TTC549 (cell line): ENCODE measurements at regions not wholly inside any gene's neighbourhood (a gene's known extent, or its start where the extent isn't known, plus 50 kb on each side); places are given as distances from the start of the nearest gene placed in this dataset.

Source experiments
- FAIRE-seq: peaks from 2 replicates; lab custom pipeline; 2012; peaks lifted over from hg19 to GRCh38; lab: Jason Lieb, UNC

DNA sequence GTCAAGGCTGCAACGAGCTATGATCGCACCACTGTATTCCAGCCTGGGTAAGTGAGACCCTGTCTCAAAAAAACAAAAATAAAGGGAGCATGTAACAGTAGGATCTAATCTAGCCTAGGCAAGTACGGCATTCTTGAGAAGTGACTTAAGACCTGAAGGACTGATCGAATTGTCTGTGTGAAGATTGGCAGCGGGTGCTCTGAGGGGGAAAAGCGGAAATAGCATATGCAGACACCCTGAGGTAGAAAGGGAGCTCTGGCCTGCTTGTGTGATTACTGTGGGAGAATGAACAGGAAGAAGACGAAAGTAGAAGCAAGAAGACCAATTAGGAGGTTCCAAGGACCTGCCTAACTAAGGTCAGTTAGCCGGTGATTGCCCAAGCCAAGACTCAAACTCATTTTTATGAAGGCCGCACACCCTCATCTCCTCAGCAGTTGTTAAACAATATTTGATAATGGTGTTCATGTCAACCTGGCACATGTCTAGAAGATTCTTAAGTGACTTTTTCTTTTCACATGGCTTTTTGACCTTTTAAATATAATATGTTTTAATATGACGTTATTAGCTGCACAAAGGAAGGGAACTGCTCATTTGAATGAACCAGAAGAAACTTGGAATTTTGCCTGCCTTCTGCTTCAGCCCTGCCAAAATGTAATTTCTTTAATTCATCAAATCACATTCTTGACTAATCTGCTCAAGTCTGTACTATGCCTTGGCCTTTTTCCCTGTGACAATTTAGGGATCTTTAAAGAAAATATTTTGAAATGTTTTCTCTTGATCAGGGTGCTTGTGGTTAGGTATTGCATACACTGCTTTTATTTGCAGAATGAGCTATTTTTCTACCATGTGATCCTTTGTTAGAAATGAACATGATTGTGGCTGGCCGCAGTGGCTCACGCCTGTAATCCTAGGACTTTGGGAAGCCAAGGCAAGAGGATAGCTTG, 289.2 kb upstream of the DMRT1 start:
- no peak for FAIRE-seq

DNA sequence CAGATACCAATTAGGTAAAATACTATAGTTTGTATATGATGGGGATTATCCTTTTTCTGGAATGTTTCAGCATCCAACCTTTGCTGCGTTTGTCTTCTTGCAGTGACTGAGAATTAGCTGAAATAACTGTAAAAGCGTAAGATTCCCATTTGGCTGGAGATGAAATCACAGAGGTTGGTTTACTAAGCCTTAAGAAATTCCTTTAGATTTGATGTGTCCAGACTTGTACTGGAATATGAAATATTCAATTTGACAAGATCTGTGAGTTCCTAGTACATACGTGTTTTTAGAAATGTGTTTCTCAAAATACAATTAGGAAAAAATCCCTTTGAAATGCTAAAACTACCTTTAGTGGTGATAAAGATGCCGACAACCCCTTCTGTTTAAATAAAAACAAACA, 286.0 kb upstream of the DMRT1 start:
- FAIRE-seq = no peak

DNA sequence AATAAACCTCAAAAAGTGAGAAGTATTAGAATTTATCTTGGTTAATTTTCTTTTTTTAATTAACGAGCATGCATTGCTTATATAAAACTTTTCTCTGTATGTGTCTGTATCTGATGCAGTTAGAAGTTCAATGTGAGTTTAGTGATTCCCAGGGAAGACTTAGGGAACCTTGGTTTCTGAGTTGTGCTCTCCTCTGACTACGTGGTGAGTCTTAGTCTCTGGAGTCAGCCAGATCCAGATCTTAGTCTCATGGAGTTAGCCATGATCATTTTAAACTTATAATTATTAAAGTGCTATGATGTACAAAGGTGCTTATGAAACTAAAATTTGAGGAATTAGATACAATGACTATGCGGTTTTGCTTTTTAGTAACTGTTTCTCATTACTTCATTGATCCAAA, 285.3 kb upstream of the DMRT1 start:
- FAIRE-seq = no peak

DNA sequence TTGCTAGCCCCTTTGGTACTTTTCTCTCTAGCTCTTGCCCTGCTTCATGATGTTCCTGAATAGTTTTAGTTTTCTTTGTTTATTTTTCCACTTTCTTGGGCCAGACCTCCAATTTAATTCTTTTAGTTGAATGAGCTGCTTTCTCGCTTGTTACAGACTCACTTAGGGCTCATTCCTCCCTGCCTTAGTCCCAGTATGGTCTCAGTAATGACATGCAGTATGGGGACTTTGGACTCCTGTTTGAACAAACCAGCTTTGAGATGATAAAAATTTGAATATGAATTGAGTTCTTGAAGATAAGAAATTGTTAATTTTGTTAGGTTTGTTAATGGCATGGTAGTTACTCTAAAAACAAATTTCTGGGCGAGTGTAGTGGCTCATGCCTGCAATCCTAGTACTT, 284.8 kb upstream of the DMRT1 start:
- no peak for FAIRE-seq

DNA sequence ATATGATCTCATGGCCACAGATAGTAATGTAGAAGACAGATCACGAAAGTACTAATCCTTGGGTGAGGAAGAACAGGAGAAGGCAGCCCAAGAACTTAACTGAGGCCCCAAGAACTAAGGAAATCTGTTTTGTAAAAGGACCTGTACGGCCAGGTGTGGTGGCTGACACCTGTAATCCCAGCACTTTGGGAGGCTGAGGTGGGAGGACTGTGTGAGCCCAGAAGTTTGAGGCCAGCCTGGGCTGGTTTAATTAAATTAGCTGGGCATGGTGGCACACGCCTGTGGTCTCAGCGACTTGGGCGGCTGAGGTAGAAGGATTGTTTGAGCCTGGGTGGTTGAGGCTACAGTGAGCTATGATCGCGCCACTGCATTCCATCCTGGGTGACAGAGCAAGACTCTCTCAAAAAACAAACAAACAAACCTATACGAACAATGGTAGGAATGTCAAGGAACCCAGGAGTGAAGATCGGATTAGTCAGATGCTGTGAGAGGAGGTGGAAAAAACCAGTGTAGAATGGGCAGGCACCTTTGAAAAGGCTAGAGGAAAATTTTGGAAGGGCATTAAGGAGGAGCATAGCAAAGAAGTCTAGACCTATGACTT, 283.8 kb upstream of the DMRT1 start:
- no peak for FAIRE-seq

DNA sequence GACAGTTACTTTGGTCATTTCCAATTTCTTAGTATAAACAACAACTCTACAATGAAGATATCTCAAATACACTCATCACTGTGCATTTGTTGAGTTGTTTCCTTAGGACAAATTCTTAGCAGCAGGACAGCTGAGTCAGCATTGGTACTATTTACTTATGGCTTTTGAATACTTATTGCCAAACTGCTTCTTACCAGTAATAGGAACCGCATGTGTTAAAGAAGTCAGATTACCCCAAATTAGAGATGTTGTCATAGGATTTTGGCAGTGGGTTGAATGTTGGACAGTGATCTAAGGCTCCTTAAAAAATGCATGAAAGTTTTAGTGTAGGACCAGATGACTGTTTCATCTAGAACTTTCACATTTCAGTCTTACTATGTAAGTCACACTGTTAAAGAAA, 280.1 kb upstream of the DMRT1 start:
- no peak for FAIRE-seq

DNA sequence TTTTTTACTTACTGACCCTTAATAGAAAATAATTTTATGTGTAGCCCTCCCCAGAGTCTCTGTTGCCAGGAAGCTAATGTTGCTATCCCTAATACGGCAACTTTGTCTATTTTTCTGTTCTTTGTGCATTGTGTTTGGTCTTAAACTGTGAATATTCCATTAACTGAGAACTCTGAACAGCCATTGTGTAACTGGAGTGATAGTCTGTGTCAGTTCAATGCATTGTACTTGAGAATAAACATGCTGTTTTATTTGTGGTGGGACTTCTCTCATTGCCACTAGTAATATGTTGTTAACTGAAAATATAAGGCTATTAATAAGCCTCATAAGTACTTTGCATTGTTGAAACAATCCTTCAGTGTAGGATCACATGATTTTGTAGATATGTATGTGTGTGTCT, 278.3 kb upstream of the DMRT1 start:
- no peak for FAIRE-seq

DNA sequence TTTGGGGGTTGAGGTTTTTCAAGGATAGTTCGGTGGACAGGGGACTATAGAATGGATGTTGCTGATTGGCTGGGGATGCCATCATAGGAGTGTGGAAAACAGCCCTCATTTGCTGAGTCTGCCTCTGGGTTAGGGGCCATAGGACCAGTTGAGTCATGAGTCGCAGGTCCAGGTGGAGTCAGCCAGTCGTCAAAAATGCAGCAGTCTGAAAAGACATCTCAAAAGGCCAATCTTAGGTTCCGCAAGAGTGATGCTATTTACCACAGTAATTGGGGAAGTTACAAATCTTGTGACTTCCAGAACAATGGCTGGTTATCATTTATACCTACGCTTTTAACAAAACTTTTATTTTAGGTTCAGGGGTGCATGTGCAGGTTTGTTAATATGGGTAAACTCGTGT, 276.0 kb upstream of the DMRT1 start:
- FAIRE-seq = no peak

DNA sequence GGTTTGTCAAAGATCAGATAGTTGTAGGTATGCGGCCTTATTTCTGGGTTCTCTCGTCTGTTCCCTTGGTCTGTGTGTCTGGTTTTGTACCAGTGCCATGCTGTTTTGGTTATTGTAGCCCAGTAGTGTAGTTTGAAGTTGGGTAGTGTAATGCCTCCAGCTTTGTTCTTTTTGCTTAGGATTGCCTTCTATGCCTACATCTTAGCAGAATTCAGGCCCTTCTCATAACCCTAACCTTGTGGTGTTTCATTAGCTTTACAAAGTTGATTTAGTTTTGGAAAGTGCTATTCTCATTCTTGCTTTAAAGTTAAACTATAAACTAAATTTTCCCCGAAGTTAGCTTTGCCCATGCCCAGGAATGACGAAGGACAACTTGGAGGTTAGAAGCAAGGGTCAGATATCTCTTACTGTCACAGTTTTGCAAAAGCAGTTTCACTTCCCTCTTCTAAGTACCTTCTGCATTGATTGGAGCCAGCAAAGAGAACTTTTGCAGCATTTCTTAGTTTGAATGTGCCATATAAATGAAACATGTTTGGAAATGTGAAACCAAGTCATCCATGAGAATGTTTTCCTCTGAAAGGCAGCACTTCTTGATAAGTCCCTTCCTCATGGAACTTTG, 274.3 kb upstream of the DMRT1 start:
- FAIRE-seq = no peak

DNA sequence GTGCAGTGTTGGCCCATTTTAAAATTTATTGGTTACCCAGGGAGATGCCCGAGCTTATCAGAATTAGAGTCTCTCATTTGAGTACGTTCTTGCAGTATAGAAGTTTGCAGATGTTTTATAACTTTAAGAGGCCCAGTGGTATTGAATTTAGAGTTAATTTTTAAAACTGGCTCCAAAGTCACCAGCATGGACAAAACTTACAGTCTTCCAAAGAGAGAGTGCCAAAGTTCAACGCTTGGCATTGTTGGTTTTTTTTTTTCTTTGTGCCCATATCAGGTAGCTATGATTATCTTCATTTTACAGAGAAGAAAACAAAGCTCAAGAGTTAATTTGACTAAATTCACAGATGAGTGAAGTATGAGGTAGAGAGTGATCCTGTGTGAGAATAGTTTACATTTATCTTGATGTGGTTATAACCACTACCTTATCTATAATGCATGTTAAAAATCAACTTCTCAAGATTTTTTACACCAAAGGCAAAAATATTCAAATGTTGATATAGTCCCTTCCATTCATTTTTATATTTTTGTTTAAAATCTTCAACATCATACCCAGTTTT, 273.7 kb upstream of the DMRT1 start:
- no peak for FAIRE-seq

DNA sequence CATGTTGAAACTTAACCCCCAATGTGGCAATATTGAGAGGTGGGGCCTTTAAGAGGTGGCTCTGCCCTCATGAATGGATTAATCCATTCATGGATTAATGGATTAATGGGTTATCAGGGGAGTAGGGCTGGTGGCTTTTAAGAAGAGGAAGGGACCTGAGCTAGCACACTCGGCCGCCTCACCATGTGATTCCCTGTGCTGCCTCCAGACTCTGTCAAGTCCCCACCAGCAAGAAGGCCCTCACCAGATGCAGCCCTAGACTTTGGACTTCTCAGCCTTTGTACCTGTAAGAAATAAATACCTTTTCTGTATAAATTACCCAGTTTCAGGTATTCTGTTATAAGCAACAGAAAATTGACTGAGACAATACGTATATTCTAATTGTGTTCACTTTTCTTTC, 272.2 kb upstream of the DMRT1 start:
- FAIRE-seq = no peak

DNA sequence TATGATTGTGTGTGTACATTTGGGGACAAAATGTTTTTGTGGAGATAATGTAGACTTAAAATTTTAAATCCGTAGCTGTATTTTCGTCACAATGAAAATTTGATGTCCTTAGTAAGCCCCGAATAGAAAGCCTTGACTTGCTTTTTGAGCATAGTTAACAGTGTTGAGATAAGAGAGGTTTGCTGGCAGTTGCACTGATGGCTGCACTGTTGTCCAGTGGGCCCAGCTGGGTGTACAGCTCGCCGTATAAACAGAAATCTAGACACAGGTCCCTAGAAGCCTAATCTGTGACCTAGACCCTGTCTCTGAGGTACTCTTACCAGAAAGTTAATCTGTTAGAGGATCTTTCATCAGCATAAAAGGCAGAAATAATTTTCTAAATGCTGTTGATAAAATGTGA, 271.3 kb upstream of the DMRT1 start:
- no peak for FAIRE-seq

DNA sequence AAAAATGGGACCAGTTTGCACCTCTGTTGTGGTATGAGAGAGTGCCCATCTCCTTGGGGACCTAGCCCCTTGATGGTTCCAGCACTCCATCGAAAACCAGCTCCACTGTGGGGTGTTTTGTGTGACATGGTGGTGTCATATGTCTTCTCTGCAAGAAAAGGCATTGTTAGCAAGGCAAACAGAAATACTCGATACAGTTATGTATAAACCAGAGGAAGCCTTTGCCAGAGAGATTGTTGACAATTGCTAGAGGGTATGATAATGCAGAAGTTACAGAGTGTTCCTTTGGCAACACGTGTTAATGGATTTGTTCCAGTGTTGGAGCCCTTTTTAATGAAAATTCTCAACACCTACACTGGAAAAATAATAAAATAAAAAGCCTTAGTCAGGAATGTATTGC, 270.4 kb upstream of the DMRT1 start:
- FAIRE-seq = no peak

DNA sequence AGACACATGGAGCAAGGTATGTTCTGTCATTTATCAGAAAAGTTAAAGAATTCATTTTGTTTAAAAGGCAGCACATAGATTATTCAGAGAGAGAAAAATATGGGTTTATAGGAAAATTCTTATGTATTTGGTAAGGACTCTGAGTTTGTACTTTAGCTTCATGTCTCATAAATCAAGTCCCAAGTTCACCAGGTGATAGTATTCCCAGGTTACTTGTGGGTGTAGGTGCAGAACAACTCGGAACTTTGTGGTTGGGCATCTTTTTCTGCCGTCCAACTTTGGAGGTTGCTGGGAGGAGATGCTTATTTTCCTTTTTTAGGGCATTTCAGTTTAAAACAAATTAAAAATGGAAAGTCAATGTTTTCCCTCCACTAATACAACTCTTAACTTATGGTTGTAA, 269.8 kb upstream of the DMRT1 start:
- FAIRE-seq = no peak

DNA sequence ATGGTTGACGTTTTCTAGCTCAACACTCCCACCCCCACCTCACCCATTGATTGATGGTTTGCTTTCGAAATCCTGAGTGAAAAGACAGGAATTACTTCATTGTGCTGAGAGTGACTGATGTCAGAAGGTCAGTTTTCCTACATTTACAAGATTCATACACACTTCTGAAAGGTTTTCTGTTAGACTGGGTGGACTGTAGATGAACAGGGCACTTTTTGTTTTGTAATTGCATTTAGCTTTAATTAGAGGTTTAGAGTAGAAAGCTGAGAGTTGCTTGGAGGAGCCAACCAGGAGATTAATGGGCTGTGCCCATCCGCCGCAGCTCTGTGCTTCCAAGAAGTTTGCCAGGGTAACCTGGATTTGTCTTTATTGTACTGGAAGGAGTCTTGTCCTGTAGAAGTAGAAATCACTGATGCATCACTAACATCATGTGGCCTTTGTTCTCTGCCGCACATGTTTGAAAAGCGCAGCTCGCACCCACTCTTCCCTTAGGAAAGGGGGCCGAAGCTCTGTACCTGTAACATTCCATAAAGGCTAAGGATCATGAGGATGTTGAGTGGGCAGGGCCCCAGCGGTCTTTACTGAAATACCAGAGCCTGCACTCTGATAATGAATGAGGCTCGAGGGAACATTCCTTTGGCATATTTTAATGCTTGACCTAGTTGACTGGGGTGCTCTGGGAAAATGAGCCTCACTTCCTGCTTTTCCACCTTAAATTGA, 267.6 kb upstream of the DMRT1 start:
- no peak for FAIRE-seq

DNA sequence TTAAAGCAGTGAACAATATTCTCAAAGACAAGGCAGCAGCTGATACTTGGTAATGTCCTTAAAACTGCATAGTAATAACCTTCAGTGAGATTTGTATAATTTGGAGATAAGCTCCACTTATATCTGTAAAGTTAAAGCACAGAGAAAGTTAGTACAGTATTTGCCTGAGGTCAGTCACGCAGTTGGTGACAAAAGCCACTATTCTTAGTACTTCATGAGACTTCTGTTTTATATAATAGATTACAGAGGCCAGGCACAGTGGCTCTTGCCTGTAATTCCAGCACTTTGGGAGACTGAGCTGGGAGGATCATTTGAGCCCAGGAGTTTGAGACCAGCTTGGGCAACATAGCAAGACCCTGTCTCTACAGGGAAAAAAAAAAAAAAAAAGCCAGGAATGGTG, 266.4 kb upstream of the DMRT1 start:
- no peak for FAIRE-seq

DNA sequence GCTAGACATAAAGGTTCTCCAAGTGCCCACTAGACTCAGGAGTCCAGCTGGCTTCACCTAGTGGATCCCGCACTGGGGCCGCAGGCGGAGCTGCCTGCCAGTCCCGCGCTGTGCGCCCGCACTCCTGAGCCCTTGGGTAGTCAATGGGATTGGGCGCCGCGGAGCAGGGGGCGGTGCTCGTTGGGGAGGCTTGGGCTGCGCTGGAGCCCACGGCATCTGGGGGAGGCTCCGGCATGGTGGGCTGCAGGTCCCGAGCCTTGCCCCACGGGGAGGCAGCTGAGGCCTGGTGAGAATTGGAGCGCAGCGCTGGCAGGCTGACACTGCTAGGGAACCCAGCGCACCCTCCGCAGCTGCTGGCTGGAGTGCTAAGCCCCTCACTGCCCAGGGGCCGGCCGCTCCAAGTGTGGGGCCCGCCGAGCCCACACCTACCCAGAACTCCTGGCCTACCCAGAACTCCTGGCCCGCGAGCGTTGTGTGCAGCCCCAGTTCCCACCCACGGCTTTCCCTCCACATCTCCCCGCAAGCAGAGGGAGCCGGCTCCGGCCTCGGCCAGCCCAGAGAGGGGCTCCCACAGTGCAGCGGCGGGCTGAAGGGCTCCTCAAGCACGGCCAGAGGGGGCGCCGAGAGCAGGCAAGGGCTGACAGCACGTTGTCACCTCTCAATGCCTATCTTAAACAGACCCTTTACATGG, 260.7 kb upstream of the DMRT1 start:
- no peak for FAIRE-seq

DNA sequence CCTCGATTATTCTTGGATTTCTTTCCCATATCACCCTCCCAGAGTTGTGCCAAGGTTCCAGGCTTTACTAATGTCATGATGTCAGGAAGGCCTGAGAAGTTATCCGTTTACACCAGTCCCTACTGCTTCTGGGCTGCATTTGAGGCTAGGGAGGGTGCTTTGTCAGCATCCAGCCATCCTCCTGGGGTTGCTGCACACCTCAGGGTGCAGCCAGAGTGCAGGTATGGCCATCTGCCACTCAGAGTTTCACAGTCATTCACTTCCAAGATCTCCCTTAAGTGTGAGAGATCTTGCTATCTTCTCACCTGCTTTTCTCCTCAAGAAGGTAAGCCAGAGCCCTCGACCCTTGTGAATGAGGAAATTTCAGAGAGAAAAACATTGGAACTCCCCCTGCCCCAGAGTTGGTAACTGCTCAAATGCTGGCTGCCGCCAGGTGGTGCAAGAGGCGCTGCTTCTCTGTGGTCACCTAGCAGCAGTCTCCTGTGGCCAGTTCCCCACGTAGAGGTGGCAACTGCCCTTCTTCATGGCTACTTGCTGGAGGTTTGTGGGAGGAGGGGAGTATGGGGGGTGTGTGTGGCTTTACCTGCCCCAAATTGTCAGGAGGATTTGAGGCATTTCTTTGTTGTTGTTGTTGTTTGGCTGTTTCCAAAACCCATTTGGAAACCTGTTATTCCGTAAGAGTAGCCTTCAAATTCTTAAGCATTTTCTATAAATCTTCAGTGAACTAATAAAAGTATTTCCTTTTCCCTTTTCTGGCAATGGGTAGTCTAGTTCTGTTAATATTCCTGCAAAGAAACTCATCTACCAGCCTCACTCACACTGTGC, 259.6 kb upstream of the DMRT1 start:
- FAIRE-seq = no peak

DNA sequence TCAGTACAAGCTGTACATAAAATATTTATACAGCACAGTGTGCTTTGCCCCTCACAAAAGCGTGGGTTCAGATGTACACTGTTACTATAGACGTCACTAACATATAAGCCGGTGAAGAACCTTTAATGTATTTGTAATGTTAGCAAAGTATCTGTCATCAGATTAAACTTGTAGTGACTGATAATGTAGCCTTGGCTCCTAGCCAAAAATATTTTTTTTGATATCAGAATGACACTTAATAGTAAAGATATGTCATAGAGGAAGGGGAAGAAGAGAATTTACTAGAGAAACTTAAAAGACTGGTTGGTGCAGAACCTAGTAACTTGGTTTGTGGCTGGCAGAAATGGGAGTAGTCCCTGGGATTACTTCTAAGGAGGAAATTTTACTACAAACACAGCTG, 258.7 kb upstream of the DMRT1 start:
- no peak for FAIRE-seq

DNA sequence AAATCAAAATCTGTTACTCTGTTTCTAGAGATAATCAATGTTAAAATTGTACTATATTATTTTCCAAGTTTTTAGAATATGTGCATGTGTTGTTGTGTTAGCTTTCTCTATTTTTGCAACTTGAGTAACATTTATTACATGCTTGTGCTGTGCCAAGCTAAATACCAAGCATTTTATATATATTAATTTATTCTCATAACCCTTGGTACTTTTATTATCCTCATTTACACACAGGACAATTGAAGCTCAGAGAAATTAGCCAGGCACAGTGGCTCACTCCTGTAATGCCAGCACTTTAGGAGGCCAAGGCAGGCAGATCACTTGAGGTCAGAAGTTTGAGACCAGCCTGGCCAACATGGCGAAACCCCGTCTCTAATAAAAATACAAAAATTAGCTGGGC, 254.0 kb upstream of the DMRT1 start:
- FAIRE-seq = no peak

DNA sequence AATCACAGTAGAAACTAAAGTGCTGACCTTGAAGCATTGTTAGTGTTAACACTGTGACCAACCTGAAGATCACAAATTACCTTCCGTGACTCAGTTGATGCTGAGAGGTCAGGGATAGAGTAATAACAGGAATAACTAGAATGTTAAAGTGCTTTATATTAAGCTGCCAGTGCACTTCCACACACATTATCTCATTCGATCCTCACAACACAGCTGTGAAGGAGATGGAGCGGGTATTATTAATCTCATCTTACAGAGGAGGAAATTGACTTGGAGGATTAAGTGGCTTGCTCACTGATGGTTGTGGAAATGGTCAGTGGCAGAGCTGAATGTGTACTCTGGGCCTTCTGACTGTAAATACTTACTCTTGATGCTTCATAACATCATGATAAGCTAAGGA, 252.5 kb upstream of the DMRT1 start:
- FAIRE-seq = no peak
